Tibial artery (tissue), 4 donors: ENCODE measurements at regions not wholly inside any gene's neighbourhood (a gene's known extent, or its start where the extent isn't known, plus 50 kb on each side); places are given as distances from the start of the nearest gene placed in this dataset.

Source experiments
- DNase-seq, 2 donors: peaks; one replicate each; pipeline ENCODE4 v3.0.0-alpha.2; 2019
- H3K27ac ChIP-seq, 2 donors: fragments of 200-600 bp; sonication (generic) in 1 of 2; 1 replicate in 1 of 2; 2 replicates in 1 of 2; pipeline ENCODE4 v1.5.1; 2018 to 2019; ENCODE audit warnings: mild to moderate bottlenecking in 1 of 2
- H3K27me3 ChIP-seq, 2 donors: fragments of 200-600 bp; sonication (generic) in 1 of 2; one replicate each; pipeline versions ENCODE4 v1.5.1 to v1.6.0; 2016 to 2019
- H3K36me3 ChIP-seq, 3 donors: fragments of 200-600 bp; sonication (generic) in 2 of 3; one replicate each; pipeline ENCODE4 v1.5.1; 2016 to 2019; ENCODE audit warnings: mild to moderate bottlenecking in 2 of 3
- H3K4me1 ChIP-seq, 4 donors: fragments of 200-600 bp; sonication (generic) in 2 of 4; 1 replicate in 3 of 4; 2 replicates in 1 of 4; pipeline ENCODE4 v1.5.1; 2016 to 2019
- H3K4me3 ChIP-seq, 2 donors: fragments of 200-600 bp; sonication (generic) in 1 of 2; 1 replicate in 1 of 2; 2 replicates in 1 of 2; pipeline ENCODE4 v1.5.1; 2018 to 2019; ENCODE audit warnings: mild to moderate bottlenecking in 2 of 2
- H3K9me3 ChIP-seq, 3 donors: fragments of 200-600 bp; sonication (generic) in 1 of 3; one replicate each; pipeline ENCODE4 v1.5.1; 2016 to 2019
- CTCF ChIP-seq, 2 experiments: fragments of 200-600 bp in 1 of 2; fragments of 450-650 bp in 1 of 2; IDR thresholded peaks; one replicate each; pipeline ENCODE4 v1.5.1; 2017 to 2019; ENCODE audit warnings: antibody characterized with exemption in 2 of 2, mild to moderate bottlenecking in 1 of 2, moderate library complexity in 1 of 2
- intact Hi-C: fragments of 100-400 bp; cut with DNase I; formaldehyde crosslinking; loops from one replicate; pipeline ENCODE4 v1.15.0; 2023; ENCODE audit warnings: low total_unique reads

GRCh38 chr4:19520939-19521520 is 730.7 kb upstream of the SLIT2 start:
- no peak overlapping the region for H3K27ac ChIP-seq
- no peak for DNase-seq
- no peak overlapping the region for H3K4me3 ChIP-seq
- no peak for TF ChIP-seq CTCF (IDR thresholded peaks at IDR 0.05)
- no peaks in the 10 kb centered on the region for H3K9me3 ChIP-seq
- no peaks in the 10 kb centered on the region for H3K27me3 ChIP-seq
- no peaks in the 10 kb centered on the region for H3K4me1 ChIP-seq
- H3K36me3 ChIP-seq: no peaks in the 10 kb centered on the region
- intact Hi-C loops: no loop called here

GRCh38 chr4:19514276-19515070 is 737.2 kb upstream of the SLIT2 start:
- Histone ChIP-seq H3K4me1 (no peaks in the 10 kb centered on the region), H3K27ac (no peak overlapping the region), H3K4me3 (no peak overlapping the region), H3K9me3 (no peaks in the 10 kb centered on the region), H3K36me3 (no peaks in the 10 kb centered on the region), H3K27me3 (no peaks in the 10 kb centered on the region)
- DNase-seq: no peak
- no peak for TF ChIP-seq CTCF (IDR thresholded peaks at IDR 0.05)
- intact Hi-C loops: no loop called here

- H3K9me3 ChIP-seq: no peaks in the 10 kb centered on the region
- H3K27ac ChIP-seq: no peak overlapping the region
- no peak for DNase-seq
- no peaks in the 10 kb centered on the region for H3K36me3 ChIP-seq
- H3K4me3 ChIP-seq: no peak overlapping the region
- no peaks in the 10 kb centered on the region for H3K4me1 ChIP-seq
- intact Hi-C loops: no loop called here
- H3K27me3 ChIP-seq: no peaks in the 10 kb centered on the region
- TF ChIP-seq CTCF (IDR thresholded peaks at IDR 0.05): no peak
Observed at GRCh38 chr4:19512086-19512485, 739.6 kb upstream of the SLIT2 start.

GRCh38 chr4:19510993-19511392 is 740.7 kb upstream of the SLIT2 start:
- Histone ChIP-seq H3K4me1 (no peaks in the 10 kb centered on the region), H3K4me3 (no peak overlapping the region), H3K27ac (no peak overlapping the region), H3K27me3 (no peaks in the 10 kb centered on the region), H3K36me3 (no peaks in the 10 kb centered on the region), H3K9me3 (no peaks in the 10 kb centered on the region)
- intact Hi-C loops: no loop called here
- TF ChIP-seq CTCF (IDR thresholded peaks at IDR 0.05): no peak
- DNase-seq: no peak

- intact Hi-C loops: no loop called here
Observed at GRCh38 chr4:19508442-19508841, 743.3 kb upstream of the SLIT2 start.

More at GRCh38 chr4:19508442-19508841, 743.3 kb upstream of the SLIT2 start:
- Histone ChIP-seq H3K4me1 (no peaks in the 10 kb centered on the region), H3K27ac (no peak overlapping the region), H3K36me3 (no peaks in the 10 kb centered on the region), H3K4me3 (no peak overlapping the region), H3K9me3 (no peaks in the 10 kb centered on the region), H3K27me3 (no peaks in the 10 kb centered on the region)
- DNase-seq: no peak
- TF ChIP-seq CTCF (IDR thresholded peaks at IDR 0.05): no peak
